ENCODE measurements at regions not wholly inside any gene's neighbourhood (a gene's known extent, or its start where the extent isn't known, plus 50 kb on each side); places are given as distances from the start of the nearest gene placed in this dataset.

GRCh38 chr14:55864890-55865655 lies 253.1 kb upstream of the PELI2 start:
- peaks cover 0 to 21% of the 10 kb centered on the region in 2 donors for H3K4me1 ChIP-seq (ENCODE audit: control insufficient read depth in 2 of 2, insufficient read depth in 2 of 2, low read length in 2 of 2)
- H3K27ac ChIP-seq (ENCODE audit: low read length in 2 of 2): no peak overlapping the region
- 91% methylated on average over 16 of the region's 22 CpGs for WGBS (ENCODE audit: insufficient coverage)
- ChIA-PET CTCF (interaction anchor here (1.2 to 3.4 kb wide), 3 partner anchors 475 to 609 kb away, joined by 3 to 18 read pairs (median 4); no protein-coding TSS in a partner anchor), POLR2A (no interaction called here)
- TF ChIP-seq CTCF (IDR thresholded peaks at IDR 0.05) (peak; percentile 13), EZH2 (IDR thresholded peaks at IDR 0.05; ENCODE audit: borderline replicate concordance, insufficient read depth, low read depth, low read length, poor library complexity, severe bottlenecking) (no peak)
- peaks cover 0 to 10% (median 7%) of the 10 kb centered on the region in 3 donors for H3K9me3 ChIP-seq (ENCODE audit: control extremely low read depth in 1 of 3, control insufficient read depth in 2 of 3, insufficient read depth in 1 of 3, low read length in 2 of 3)
- ATAC-seq (ENCODE audit: low read depth) (no peak), DNase-seq (no peak)
- H3K27ac Mint-ChIP-seq: no peak overlapping the region
- H3K27me3 Mint-ChIP-seq: peaks cover 13% of the 10 kb centered on the region
- intact Hi-C loops (cut with micrococcal nuclease): no loop called here
- H3K4me3 ChIP-seq (ENCODE audit: control extremely low read depth in 1 of 5, extremely low read depth in 1 of 5, insufficient read depth in 1 of 5, low read depth in 2 of 5, low read length in 4 of 5): no peak overlapping the region
- no peaks in the 10 kb centered on the region for H3K9me3 Mint-ChIP-seq (ENCODE audit: insufficient read depth)
- H3K4me1 Mint-ChIP-seq: peaks cover 19% of the 10 kb centered on the region
- H3K27me3 ChIP-seq (replicated peaks in 1 of 4; ENCODE audit: control extremely low read depth in 1 of 4, control insufficient read depth in 3 of 4, insufficient read depth in 4 of 4, low read length in 3 of 4): no peaks in the 10 kb centered on the region
- H3K9ac ChIP-seq (ENCODE audit: low read length): no peak overlapping the region
- H3K36me3 ChIP-seq (replicated peaks in 1 of 2; ENCODE audit: control extremely low read depth in 1 of 2, control insufficient read depth in 1 of 2, extremely low read depth in 1 of 2, insufficient read depth in 2 of 2, low read length in 1 of 2): no peaks in the 10 kb centered on the region
- H4K20me1 ChIP-seq (ENCODE audit: control insufficient read depth, insufficient read depth, low read length, poor library complexity, severe bottlenecking): no peaks in the 10 kb centered on the region
- no peak overlapping the region for H3K4me2 ChIP-seq (replicated peaks; ENCODE audit: low read depth, low read length, poor library complexity, severe bottlenecking)
- H2AFZ ChIP-seq (ENCODE audit: insufficient read depth, low read depth, low read length, poor library complexity, severe bottlenecking): no peak overlapping the region
- H3K4me3 Mint-ChIP-seq: no peak overlapping the region
- no peaks in the 10 kb centered on the region for H3K79me2 ChIP-seq (ENCODE audit: control insufficient read depth, insufficient read depth, low read length)

GRCh38 chr14:55867311-55867710 lies 250.9 kb upstream of the PELI2 start:
- CTCF ChIA-PET: interaction anchor here (0.9 kb wide), 1 partner anchor 473 kb away, joined by 3 read pairs; no protein-coding TSS in a partner anchor
- H3K4me2 ChIP-seq (replicated peaks; ENCODE audit: low read depth, low read length, poor library complexity, severe bottlenecking): peak overlapping the region; percentile 47
- Mint-ChIP-seq H3K4me3 (peak overlapping the region; percentile 7), H3K4me1 (peaks cover 19% of the 10 kb centered on the region), H3K27ac (peak overlapping the region; percentile 37), H3K9me3 (ENCODE audit: insufficient read depth) (no peaks in the 10 kb centered on the region), H3K27me3 (peaks cover 15% of the 10 kb centered on the region)
- H3K4me3 ChIP-seq (ENCODE audit: control extremely low read depth in 1 of 5, extremely low read depth in 1 of 5, insufficient read depth in 1 of 5, low read depth in 2 of 5, low read length in 4 of 5): no peak overlapping the region
- no peak overlapping the region for H3K9ac ChIP-seq (ENCODE audit: low read length)
- no peaks in the 10 kb centered on the region for H3K27me3 ChIP-seq (replicated peaks in 1 of 4; ENCODE audit: control extremely low read depth in 1 of 4, control insufficient read depth in 3 of 4, insufficient read depth in 4 of 4, low read length in 3 of 4)
- H4K20me1 ChIP-seq (ENCODE audit: control insufficient read depth, insufficient read depth, low read length, poor library complexity, severe bottlenecking): no peaks in the 10 kb centered on the region
- peak overlapping the region in 1 of 2 donors; percentile 61 for H3K27ac ChIP-seq (ENCODE audit: low read length in 2 of 2)
- POLR2A ChIA-PET: no interaction called here
- DNase-seq: no peak
- no peaks in the 10 kb centered on the region for H3K36me3 ChIP-seq (replicated peaks in 1 of 2; ENCODE audit: control extremely low read depth in 1 of 2, control insufficient read depth in 1 of 2, extremely low read depth in 1 of 2, insufficient read depth in 2 of 2, low read length in 1 of 2)
- ATAC-seq (ENCODE audit: low read depth): no peak
- H3K9me3 ChIP-seq (ENCODE audit: control extremely low read depth in 1 of 3, control insufficient read depth in 2 of 3, insufficient read depth in 1 of 3, low read length in 2 of 3): peaks cover 0 to 7% (median 6%) of the 10 kb centered on the region in 3 donors
- H3K4me1 ChIP-seq (ENCODE audit: control insufficient read depth in 2 of 2, insufficient read depth in 2 of 2, low read length in 2 of 2): peaks cover 0 to 21% of the 10 kb centered on the region in 2 donors
- H2AFZ ChIP-seq (ENCODE audit: insufficient read depth, low read depth, low read length, poor library complexity, severe bottlenecking): peak overlapping the region; percentile 8
- H3K79me2 ChIP-seq (ENCODE audit: control insufficient read depth, insufficient read depth, low read length): no peaks in the 10 kb centered on the region
- intact Hi-C loops (cut with micrococcal nuclease): no loop called here
- TF ChIP-seq EZH2 (IDR thresholded peaks at IDR 0.05; ENCODE audit: borderline replicate concordance, insufficient read depth, low read depth, low read length, poor library complexity, severe bottlenecking) (no peak), CTCF (IDR thresholded peaks at IDR 0.05) (no peak)

All from B cell (primary cell).